GM18858 (cell line): ENCODE measurements at regions not wholly inside any gene's neighbourhood (a gene's known extent, or its start where the extent isn't known, plus 50 kb on each side); places are given as distances from the start of the nearest gene placed in this dataset.

ENCODE experiments used
- ATAC-seq: cut with Tn5 transposase; IDR thresholded peaks from one replicate; pipeline ENCODE4 v1.9.1; 2021; ENCODE audit not compliant: unreplicated experiment

- ATAC-seq: no peak
Measured at GRCh38 chr22:49156662-49157285, 670.9 kb downstream of the BRD1 start.

GRCh38 chr22:49155770-49156580 is 671.7 kb downstream of the BRD1 start:
- no peak for ATAC-seq

- ATAC-seq: no peak
Measured at GRCh38 chr22:49155039-49155769, 672.5 kb downstream of the BRD1 start.

- no peak for ATAC-seq
Measured at GRCh38 chr22:49154433-49154832, 673.2 kb downstream of the BRD1 start.

- no peak for ATAC-seq
Measured at GRCh38 chr22:49153921-49154320, 673.8 kb downstream of the BRD1 start.

- no peak for ATAC-seq
Measured at GRCh38 chr22:49152939-49153770, 674.5 kb downstream of the BRD1 start.

GRCh38 chr22:49152127-49152938 is 675.3 kb downstream of the BRD1 start:
- ATAC-seq: no peak

GRCh38 chr22:49151256-49152126 is 676.2 kb downstream of the BRD1 start:
- ATAC-seq: no peak

- ATAC-seq: no peak
Measured at GRCh38 chr22:49150801-49151221, 676.9 kb downstream of the BRD1 start.

GRCh38 chr22:49149721-49150608 is 677.7 kb downstream of the BRD1 start:
- ATAC-seq: no peak

- ATAC-seq: no peak
Measured at GRCh38 chr22:49148895-49149418, 678.7 kb downstream of the BRD1 start.

GRCh38 chr22:49147617-49148175 is 680.0 kb downstream of the BRD1 start:
- no peak for ATAC-seq

GRCh38 chr22:49147171-49147570 is 680.5 kb downstream of the BRD1 start:
- no peak for ATAC-seq

GRCh38 chr22:49146511-49146910 is 681.2 kb downstream of the BRD1 start:
- ATAC-seq: no peak

- ATAC-seq: no peak
Measured at GRCh38 chr22:49143812-49144211, 683.9 kb downstream of the BRD1 start.

GRCh38 chr22:49142891-49143290 is 684.8 kb downstream of the BRD1 start:
- no peak for ATAC-seq

- ATAC-seq: no peak
Measured at GRCh38 chr22:49142296-49142695, 685.4 kb downstream of the BRD1 start.

- ATAC-seq: no peak
Measured at GRCh38 chr22:49141761-49142160, 685.9 kb downstream of the BRD1 start.
